ENCODE measurements at regions not wholly inside any gene's neighbourhood (a gene's known extent, or its start where the extent isn't known, plus 50 kb on each side); places are given as distances from the start of the nearest gene placed in this dataset.

- Histone ChIP-seq H3K27me3 (ENCODE audit: control insufficient read depth, insufficient read depth, low read length) (no peaks in the 10 kb centered on the region), H3K4me3 (ENCODE audit: low read depth, low read length) (no peak overlapping the region), H3K36me3 (ENCODE audit: control insufficient read depth, insufficient read depth, low read length) (no peaks in the 10 kb centered on the region)
- FAIRE-seq = no peak
- TF ChIP-seq CTCF (IDR thresholded peaks at IDR 0.05; ENCODE audit: insufficient read depth, low read length, severe bottlenecking) = peak; percentile 53
- DNase-seq (ENCODE audit: low read depth) = peak; percentile 27
These were observed 418.6 kb downstream of the FAM181B start for GRCh38 chr11:82315093-82315492.

- TF ChIP-seq CTCF (IDR thresholded peaks at IDR 0.05; ENCODE audit: insufficient read depth, low read length, severe bottlenecking) = no peak
- no peak for FAIRE-seq
These were observed 424.7 kb downstream of the FAM181B start for GRCh38 chr11:82308979-82309378.

GRCh38 chr11:82305123-82305522 is 428.5 kb downstream of the FAM181B start:
- no peak for TF ChIP-seq CTCF (IDR thresholded peaks at IDR 0.05; ENCODE audit: insufficient read depth, low read length, severe bottlenecking)
- DNase-seq (ENCODE audit: low read depth) (no peak), FAIRE-seq (no peak)
- Histone ChIP-seq H3K27me3 (ENCODE audit: control insufficient read depth, insufficient read depth, low read length) (no peaks in the 10 kb centered on the region), H3K36me3 (ENCODE audit: control insufficient read depth, insufficient read depth, low read length) (no peaks in the 10 kb centered on the region), H3K4me3 (ENCODE audit: low read depth, low read length) (no peak overlapping the region)

More at GRCh38 chr11:82308979-82309378, 424.7 kb downstream of the FAM181B start:
- no peaks in the 10 kb centered on the region for H3K27me3 ChIP-seq (ENCODE audit: control insufficient read depth, insufficient read depth, low read length)
- no peak for DNase-seq (ENCODE audit: low read depth)
- H3K36me3 ChIP-seq (ENCODE audit: control insufficient read depth, insufficient read depth, low read length) = no peaks in the 10 kb centered on the region
- H3K4me3 ChIP-seq (ENCODE audit: low read depth, low read length) = no peak overlapping the region

- no peak for TF ChIP-seq CTCF (IDR thresholded peaks at IDR 0.05; ENCODE audit: insufficient read depth, low read length, severe bottlenecking)
- FAIRE-seq = no peak
- Histone ChIP-seq H3K27me3 (ENCODE audit: control insufficient read depth, insufficient read depth, low read length) (no peaks in the 10 kb centered on the region), H3K36me3 (ENCODE audit: control insufficient read depth, insufficient read depth, low read length) (no peaks in the 10 kb centered on the region), H3K4me3 (ENCODE audit: low read depth, low read length) (no peak overlapping the region)
- DNase-seq (ENCODE audit: low read depth) = no peak
These were observed 430.0 kb downstream of the FAM181B start for GRCh38 chr11:82303671-82304070.

- FAIRE-seq (no peak), DNase-seq (ENCODE audit: low read depth) (no peak)
- Histone ChIP-seq H3K36me3 (ENCODE audit: control insufficient read depth, insufficient read depth, low read length) (no peaks in the 10 kb centered on the region), H3K4me3 (ENCODE audit: low read depth, low read length) (no peak overlapping the region), H3K27me3 (ENCODE audit: control insufficient read depth, insufficient read depth, low read length) (no peaks in the 10 kb centered on the region)
- no peak for TF ChIP-seq CTCF (IDR thresholded peaks at IDR 0.05; ENCODE audit: insufficient read depth, low read length, severe bottlenecking)
These were observed 445.2 kb downstream of the FAM181B start for GRCh38 chr11:82288471-82288870.

- FAIRE-seq (no peak), DNase-seq (ENCODE audit: low read depth) (no peak)
- Histone ChIP-seq H3K27me3 (ENCODE audit: control insufficient read depth, insufficient read depth, low read length) (no peaks in the 10 kb centered on the region), H3K36me3 (ENCODE audit: control insufficient read depth, insufficient read depth, low read length) (no peaks in the 10 kb centered on the region), H3K4me3 (ENCODE audit: low read depth, low read length) (no peak overlapping the region)
- no peak for TF ChIP-seq CTCF (IDR thresholded peaks at IDR 0.05; ENCODE audit: insufficient read depth, low read length, severe bottlenecking)
These were observed 462.8 kb downstream of the FAM181B start for GRCh38 chr11:82270870-82271269.
